ENCODE measurements at regions not wholly inside any gene's neighbourhood (a gene's known extent, or its start where the extent isn't known, plus 50 kb on each side); places are given as distances from the start of the nearest gene placed in this dataset.

- no peak for FAIRE-seq
- TF ChIP-seq, protein P1, sequence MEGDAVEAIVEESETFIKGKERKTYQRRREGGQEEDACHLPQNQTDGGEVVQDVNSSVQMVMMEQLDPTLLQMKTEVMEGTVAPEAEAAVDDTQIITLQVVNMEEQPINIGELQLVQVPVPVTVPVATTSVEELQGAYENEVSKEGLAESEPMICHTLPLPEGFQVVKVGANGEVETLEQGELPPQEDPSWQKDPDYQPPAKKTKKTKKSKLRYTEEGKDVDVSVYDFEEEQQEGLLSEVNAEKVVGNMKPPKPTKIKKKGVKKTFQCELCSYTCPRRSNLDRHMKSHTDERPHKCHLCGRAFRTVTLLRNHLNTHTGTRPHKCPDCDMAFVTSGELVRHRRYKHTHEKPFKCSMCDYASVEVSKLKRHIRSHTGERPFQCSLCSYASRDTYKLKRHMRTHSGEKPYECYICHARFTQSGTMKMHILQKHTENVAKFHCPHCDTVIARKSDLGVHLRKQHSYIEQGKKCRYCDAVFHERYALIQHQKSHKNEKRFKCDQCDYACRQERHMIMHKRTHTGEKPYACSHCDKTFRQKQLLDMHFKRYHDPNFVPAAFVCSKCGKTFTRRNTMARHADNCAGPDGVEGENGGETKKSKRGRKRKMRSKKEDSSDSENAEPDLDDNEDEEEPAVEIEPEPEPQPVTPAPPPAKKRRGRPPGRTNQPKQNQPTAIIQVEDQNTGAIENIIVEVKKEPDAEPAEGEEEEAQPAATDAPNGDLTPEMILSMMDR (IDR thresholded peaks at IDR 0.05; ENCODE audit: insufficient read depth, missing control alignments), result no peak
- no peak for DNase-seq (ENCODE audit: insufficient read length, low spot score)
Observed at GRCh38 chr7:106592282-106593027, 68.5 kb downstream of the CCDC71L start.

GRCh38 chr7:106591146-106591545 is 69.8 kb downstream of the CCDC71L start:
- TF ChIP-seq, protein P1 (IDR thresholded peaks at IDR 0.05; ENCODE audit: insufficient read depth, missing control alignments), result no peak

DNA sequence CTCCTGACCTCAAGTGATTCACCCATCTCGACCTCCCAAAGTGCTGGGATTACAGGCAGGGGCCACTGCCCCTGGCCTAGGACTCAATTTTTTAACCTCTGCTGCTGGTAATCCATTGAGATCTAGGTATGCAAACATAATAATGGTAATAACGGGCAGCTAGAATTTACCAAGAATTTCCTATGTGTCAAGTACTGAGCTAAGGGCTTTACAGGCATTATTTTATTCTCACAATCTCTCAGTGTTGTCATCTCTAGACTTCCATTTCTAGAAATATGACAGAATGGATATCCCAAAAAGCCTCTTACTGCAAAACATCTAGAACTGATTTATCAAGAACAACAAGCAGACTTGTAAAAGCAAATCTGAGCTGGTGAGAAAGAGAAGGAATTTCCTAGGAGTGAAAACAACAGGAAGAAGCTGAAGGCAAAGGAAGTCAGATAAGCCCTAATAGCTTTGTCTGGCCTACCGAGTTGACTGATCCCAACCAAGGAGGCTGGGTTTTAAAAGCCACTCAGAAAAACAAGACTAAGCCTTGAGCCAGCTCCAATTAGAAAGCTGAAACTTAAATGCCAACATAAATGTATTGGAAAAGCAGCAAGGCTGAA is 70.6 kb downstream of the CCDC71L start:
- TF ChIP-seq, protein P1 (IDR thresholded peaks at IDR 0.05; ENCODE audit: insufficient read depth, missing control alignments), result no peak
- no peak for FAIRE-seq
- DNase-seq (ENCODE audit: insufficient read length, low spot score), result no peak

More at GRCh38 chr7:106591146-106591545, 69.8 kb downstream of the CCDC71L start:
- FAIRE-seq (no peak), DNase-seq (ENCODE audit: insufficient read length, low spot score) (no peak)

DNA sequence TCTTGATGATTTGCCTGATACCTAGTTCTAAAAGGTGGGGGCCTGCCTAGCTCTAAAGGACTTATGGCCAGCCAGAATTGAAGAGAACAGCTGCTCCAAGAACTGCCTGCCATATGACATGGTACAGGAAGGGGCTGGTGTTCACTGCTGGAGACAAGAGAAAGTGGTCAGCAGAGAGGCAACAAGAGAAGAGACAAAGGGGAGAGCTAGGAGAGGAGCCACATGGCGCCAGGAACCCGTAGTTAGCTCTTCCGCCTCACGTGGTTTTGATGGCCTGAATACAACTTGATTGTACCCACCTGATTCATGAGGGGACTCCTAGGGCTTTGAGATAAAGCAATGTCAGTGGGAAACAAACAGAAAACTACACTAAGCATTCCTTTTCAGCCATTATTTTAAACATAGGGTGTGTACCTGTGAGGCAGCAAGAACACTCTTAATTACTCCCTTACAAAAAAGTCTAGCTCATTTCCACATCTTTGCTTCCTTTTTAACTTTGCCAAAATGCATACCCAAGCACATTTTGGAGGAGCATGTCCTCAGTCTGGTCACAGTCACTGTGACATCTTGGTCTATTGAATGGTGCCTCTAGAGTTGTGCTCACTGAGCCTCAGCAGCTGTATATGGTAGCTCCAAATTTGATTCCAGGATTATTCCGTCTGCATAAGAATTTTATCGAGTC is 71.6 kb downstream of the CCDC71L start:
- DNase-seq (ENCODE audit: insufficient read length, low spot score) (no peak), FAIRE-seq (no peak)
- TF ChIP-seq, protein P1 (IDR thresholded peaks at IDR 0.05; ENCODE audit: insufficient read depth, missing control alignments), result no peak

DNA sequence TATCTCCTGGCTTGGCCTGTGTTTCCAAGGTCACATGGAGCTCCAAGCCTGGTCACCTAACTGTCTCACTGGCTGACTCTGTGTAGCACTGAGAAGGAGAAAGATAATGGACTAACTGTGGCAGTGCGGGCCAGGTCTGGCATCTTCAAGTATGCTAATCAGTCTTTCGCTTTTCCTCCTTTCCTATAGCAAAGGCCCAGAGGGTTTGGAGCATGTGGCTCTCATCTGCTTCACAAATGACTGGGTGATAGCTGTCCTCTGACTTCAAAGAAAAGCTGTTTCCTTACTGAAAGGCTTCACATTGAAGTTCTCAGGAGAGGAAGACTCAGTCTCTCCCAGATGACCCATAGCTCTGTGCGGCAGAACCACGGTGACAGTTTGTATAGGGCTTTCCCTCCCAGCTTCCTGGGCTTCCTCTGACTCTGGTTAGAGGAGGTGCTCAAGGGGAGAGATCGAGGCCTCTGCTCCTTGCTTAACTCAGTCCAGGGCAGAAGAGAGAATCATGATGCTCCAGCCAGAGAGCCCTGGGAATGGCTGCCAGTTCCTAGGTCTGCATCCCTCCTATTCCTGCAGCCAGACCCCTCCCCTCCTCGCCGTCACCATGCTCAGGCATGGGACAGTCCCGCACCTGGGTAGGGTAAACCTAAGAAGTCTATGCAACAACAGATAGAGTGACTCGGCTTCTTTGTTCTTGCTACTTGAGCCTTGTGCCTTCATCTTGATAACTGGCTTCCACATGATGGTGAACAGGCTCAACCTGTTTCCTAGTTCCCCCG is 72.3 kb downstream of the CCDC71L start:
- FAIRE-seq, result no peak
- TF ChIP-seq, protein P1 (IDR thresholded peaks at IDR 0.05; ENCODE audit: insufficient read depth, missing control alignments), result no peak

GRCh38 chr7:106584914-106585759 is 75.8 kb downstream of the CCDC71L start:
- no peak for FAIRE-seq
- no peak for DNase-seq (ENCODE audit: insufficient read length, low spot score)
- TF ChIP-seq, protein P1 (IDR thresholded peaks at IDR 0.05; ENCODE audit: insufficient read depth, missing control alignments), result no peak

More for the DNA sequence above, 72.3 kb downstream of the CCDC71L start:
- DNase-seq (ENCODE audit: insufficient read length, low spot score), result no peak
